ENCODE measurements at regions not wholly inside any gene's neighbourhood (a gene's known extent, or its start where the extent isn't known, plus 50 kb on each side); places are given as distances from the start of the nearest gene placed in this dataset.
"Not testable (repeated sequence)": the region's sequence is repeated elsewhere in the genome, so short reads cannot be mapped to it uniquely, and the experiment has no call there.

DNA sequence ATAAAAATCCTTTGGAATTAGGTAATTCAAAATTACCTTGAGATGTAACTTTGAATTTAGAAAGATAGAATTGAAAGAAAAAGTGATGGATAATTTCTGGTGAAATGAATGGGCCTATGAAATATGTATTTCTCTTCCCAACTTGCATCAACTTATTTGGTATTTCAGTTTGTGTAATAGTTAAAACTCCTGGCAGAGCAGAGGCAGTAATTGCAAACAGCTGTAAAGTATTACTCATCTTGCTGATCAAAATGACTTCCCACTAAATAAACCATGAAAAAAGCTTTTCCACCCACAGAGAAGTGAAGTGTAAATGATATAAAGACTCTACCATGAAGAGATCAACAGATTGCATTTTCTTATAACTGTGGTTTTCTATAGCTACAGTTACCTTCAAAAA, 201.0 kb downstream of the POTED start:
- not testable (repeated sequence) for DNase-seq (ENCODE audit: low read depth)

DNA sequence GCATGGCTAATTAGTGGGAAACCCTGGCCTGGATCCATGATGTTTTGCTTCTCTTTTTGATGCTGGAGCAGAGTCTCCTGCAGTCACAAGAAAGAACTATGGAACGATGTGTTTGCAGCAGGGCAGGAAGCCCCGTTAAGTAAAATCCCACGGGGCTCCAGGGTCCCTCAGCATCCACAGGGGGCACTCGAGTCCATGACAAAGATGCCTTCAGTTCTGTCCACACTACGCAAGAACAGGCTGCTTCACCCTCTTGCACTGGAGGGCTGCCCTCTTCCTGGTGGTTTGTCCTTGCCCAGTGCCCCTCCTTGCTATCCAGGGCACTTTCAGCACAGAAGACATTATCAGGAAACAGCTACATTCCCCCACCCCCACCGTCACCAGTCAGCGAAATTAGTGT, 196.9 kb downstream of the POTED start:
- not testable (repeated sequence) for DNase-seq (ENCODE audit: low read depth)

DNA sequence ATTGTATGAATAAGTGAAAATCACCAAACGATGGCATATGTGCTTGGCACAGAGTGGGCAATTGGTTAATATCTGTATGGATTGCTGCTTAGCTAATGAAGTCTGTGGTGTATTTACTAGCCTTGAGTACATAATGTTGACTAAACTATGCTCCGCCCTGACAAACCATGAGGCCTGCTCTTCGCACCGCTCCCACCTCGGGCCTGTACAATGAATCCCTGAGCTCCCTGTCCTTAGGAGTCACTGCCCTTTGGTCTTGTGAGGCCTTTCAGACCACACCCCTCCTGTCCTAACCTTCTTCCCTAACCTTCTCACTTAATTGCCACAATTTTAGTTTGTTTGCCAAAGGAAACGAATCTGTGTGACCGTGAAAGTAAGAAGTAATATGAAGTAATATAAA, 193.2 kb downstream of the POTED start:
- not testable (repeated sequence) for DNase-seq (ENCODE audit: low read depth)

Measured in iris pigment epithelial cell (primary cell).